ENCODE measurements at regions not wholly inside any gene's neighbourhood (a gene's known extent, or its start where the extent isn't known, plus 50 kb on each side); places are given as distances from the start of the nearest gene placed in this dataset.

GRCh38 chr6:23323897-23324296 lies 754.5 kb downstream of the HDGFL1 start:
- DNase-seq: no peak

- DNase-seq: no peak
Observed at GRCh38 chr6:23325065-23325464, 755.7 kb downstream of the HDGFL1 start.

GRCh38 chr6:23327621-23328020 lies 758.3 kb downstream of the HDGFL1 start:
- DNase-seq: no peak

GRCh38 chr6:23329086-23329485 lies 759.7 kb downstream of the HDGFL1 start:
- no peak for DNase-seq

GRCh38 chr6:23330632-23331031 lies 761.3 kb downstream of the HDGFL1 start:
- DNase-seq: no peak

- no peak for DNase-seq
Observed at GRCh38 chr6:23334360-23334759, 765.0 kb downstream of the HDGFL1 start.

GRCh38 chr6:23335894-23336293 lies 766.5 kb downstream of the HDGFL1 start:
- DNase-seq: no peak

- DNase-seq: no peak
Observed at GRCh38 chr6:23339268-23339667, 769.9 kb downstream of the HDGFL1 start.

GRCh38 chr6:23340271-23340670 lies 770.9 kb downstream of the HDGFL1 start:
- no peak for DNase-seq

GRCh38 chr6:23343610-23344306 lies 774.4 kb downstream of the HDGFL1 start:
- no peak for DNase-seq

- no peak for DNase-seq
Observed at GRCh38 chr6:23348185-23348584, 777.8 kb upstream of the NRSN1 start.

GRCh38 chr6:23349521-23350147 lies 776.4 kb upstream of the NRSN1 start:
- no peak for DNase-seq

- DNase-seq: no peak
Observed at GRCh38 chr6:23350752-23351453, 775.1 kb upstream of the NRSN1 start.

GRCh38 chr6:23354004-23354403 lies 772.0 kb upstream of the NRSN1 start:
- no peak for DNase-seq

- DNase-seq: no peak
Observed at GRCh38 chr6:23357185-23357766, 768.7 kb upstream of the NRSN1 start.

- DNase-seq: no peak
Observed at GRCh38 chr6:23365732-23366131, 760.3 kb upstream of the NRSN1 start.

- no peak for DNase-seq
Observed at GRCh38 chr6:23367311-23367710, 758.7 kb upstream of the NRSN1 start.

GRCh38 chr6:23368557-23368956 lies 757.5 kb upstream of the NRSN1 start:
- no peak for DNase-seq

- DNase-seq: no peak
Observed at GRCh38 chr6:23370051-23370450, 756.0 kb upstream of the NRSN1 start.

GRCh38 chr6:23371132-23371915 lies 754.7 kb upstream of the NRSN1 start:
- DNase-seq: no peak

GRCh38 chr6:23377830-23378229 lies 748.2 kb upstream of the NRSN1 start:
- DNase-seq: no peak

- DNase-seq: no peak
Observed at GRCh38 chr6:23380465-23380864, 745.5 kb upstream of the NRSN1 start.
